HL-60 (cell line): ENCODE measurements at regions not wholly inside any gene's neighbourhood (a gene's known extent, or its start where the extent isn't known, plus 50 kb on each side); places are given as distances from the start of the nearest gene placed in this dataset.

Source experiments
- DNase-seq, 2 experiments: peaks; one replicate each; pipeline ENCODE4 v3.0.0-alpha.2; 2010 to 2020; ENCODE audit warnings: low read depth in 1 of 2, low spot score in 1 of 2
- H3K27ac ChIP-seq: fragments of 250-450 bp; sonication (Bioruptor Pico); replicated peaks from 2 replicates; pipeline ENCODE4 v1.5.1; 2020; ENCODE audit warnings: mild to moderate bottlenecking, moderate library complexity
- H3K27me3 ChIP-seq: fragments of 250-450 bp; sonication (Bioruptor Pico); 2 replicates; pipeline ENCODE4 v1.5.1; 2021; ENCODE audit warnings: mild to moderate bottlenecking, moderate library complexity; ENCODE audit not compliant: insufficient read depth, poor library complexity, severe bottlenecking
- H3K4me3 ChIP-seq: replicated peaks from 2 replicates; pipeline ENCODE4 v1.5.1; 2011; ENCODE audit warnings: mild to moderate bottlenecking, control low read depth, low read length; ENCODE audit not compliant: insufficient read depth
- GABPA ChIP-seq: IDR thresholded peaks from 2 replicates; pipeline ENCODE4 v1.6.1; 2012; ENCODE audit warnings: low read depth
- POLR2AphosphoS5 ChIP-seq: IDR thresholded peaks from 2 replicates; pipeline ENCODE4 v1.6.1; 2012; ENCODE audit warnings: low read depth
- SPI1 ChIP-seq: IDR thresholded peaks from 2 replicates; pipeline ENCODE4 v1.6.1; 2012; ENCODE audit warnings: low read depth, mild to moderate bottlenecking, borderline replicate concordance
- TF ChIP-seq, protein P1 (sequence below): IDR thresholded peaks from 2 replicates; pipeline ENCODE4 v1.6.1; 2012; ENCODE audit warnings: low read depth; ENCODE audit not compliant: insufficient replicate concordance
- TF ChIP-seq, protein P2 (sequence below): IDR thresholded peaks from one replicate; pipeline ENCODE4 v1.5.1; 2011; ENCODE audit warnings: low read length, control low read depth, inconsistent platforms; ENCODE audit not compliant: insufficient read depth

DNA sequence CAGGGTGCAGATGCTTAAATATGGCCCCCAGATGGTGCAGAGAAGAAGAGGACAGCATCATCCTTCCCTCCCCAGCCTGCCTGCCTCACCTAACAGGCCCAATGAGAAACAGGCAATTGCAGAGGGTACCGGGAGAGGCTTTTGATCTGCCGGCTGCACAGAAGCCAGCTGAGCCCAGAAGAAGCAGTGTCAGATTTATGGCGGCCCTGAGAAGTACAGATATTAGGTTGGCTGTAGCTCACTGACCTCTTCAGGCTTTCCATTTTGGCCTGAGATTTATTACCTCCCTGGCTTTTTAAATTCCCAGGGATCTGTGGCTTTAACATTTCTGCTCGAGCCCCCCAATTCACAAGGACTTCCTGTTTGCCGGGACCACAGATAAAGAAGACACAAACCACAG is 278.7 kb downstream of the EN1 start:
- DNase-seq, result no peak
- Histone ChIP-seq H3K27me3 (peaks cover 6% of the 10 kb centered on the region), H3K4me3 (no peak overlapping the region), H3K27ac (no peak overlapping the region)
- TF ChIP-seq GABPA (no peak), SPI1 (no peak), POLR2AphosphoS5 (no peak)
- TF ChIP-seq, protein P1, sequence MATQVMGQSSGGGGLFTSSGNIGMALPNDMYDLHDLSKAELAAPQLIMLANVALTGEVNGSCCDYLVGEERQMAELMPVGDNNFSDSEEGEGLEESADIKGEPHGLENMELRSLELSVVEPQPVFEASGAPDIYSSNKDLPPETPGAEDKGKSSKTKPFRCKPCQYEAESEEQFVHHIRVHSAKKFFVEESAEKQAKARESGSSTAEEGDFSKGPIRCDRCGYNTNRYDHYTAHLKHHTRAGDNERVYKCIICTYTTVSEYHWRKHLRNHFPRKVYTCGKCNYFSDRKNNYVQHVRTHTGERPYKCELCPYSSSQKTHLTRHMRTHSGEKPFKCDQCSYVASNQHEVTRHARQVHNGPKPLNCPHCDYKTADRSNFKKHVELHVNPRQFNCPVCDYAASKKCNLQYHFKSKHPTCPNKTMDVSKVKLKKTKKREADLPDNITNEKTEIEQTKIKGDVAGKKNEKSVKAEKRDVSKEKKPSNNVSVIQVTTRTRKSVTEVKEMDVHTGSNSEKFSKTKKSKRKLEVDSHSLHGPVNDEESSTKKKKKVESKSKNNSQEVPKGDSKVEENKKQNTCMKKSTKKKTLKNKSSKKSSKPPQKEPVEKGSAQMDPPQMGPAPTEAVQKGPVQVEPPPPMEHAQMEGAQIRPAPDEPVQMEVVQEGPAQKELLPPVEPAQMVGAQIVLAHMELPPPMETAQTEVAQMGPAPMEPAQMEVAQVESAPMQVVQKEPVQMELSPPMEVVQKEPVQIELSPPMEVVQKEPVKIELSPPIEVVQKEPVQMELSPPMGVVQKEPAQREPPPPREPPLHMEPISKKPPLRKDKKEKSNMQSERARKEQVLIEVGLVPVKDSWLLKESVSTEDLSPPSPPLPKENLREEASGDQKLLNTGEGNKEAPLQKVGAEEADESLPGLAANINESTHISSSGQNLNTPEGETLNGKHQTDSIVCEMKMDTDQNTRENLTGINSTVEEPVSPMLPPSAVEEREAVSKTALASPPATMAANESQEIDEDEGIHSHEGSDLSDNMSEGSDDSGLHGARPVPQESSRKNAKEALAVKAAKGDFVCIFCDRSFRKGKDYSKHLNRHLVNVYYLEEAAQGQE, result no peak
- TF ChIP-seq, protein P2, sequence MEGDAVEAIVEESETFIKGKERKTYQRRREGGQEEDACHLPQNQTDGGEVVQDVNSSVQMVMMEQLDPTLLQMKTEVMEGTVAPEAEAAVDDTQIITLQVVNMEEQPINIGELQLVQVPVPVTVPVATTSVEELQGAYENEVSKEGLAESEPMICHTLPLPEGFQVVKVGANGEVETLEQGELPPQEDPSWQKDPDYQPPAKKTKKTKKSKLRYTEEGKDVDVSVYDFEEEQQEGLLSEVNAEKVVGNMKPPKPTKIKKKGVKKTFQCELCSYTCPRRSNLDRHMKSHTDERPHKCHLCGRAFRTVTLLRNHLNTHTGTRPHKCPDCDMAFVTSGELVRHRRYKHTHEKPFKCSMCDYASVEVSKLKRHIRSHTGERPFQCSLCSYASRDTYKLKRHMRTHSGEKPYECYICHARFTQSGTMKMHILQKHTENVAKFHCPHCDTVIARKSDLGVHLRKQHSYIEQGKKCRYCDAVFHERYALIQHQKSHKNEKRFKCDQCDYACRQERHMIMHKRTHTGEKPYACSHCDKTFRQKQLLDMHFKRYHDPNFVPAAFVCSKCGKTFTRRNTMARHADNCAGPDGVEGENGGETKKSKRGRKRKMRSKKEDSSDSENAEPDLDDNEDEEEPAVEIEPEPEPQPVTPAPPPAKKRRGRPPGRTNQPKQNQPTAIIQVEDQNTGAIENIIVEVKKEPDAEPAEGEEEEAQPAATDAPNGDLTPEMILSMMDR, result no peak

DNA sequence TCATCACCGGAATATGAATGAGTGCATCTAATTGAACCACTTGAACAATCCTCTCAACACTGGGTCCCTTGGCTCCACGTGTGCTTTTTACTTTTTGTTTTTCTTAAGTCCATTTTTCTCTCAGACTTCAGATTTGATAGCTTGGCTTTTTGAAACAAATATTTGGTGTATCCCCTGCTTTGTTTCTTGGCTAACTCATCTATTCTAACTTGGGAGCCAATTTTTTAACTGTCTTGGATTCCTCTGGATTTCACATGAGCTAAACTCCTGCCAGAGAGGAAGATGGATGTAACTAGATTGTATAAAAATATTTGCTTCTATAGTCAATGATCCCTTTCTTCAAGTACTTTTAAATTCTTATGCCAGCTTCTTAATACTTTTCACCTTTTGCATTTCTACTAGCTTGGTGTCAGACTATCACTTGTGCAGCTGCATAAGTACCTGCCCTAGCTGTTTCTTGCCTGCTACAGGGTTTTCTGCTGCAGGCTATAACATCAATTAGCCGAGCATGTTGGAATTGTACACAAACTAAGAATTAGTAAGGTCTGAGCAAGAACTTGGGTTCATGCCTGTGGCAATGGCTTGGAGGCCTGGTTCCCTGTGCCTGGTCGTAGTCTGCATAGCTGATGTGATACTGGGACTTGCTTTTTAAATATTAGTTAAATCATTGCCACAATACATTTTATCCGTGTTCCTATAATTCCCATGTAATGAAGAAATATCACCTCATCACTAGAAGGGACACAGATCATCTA is 281.5 kb downstream of the EN1 start:
- DNase-seq, result no peak
- Histone ChIP-seq H3K4me3 (no peak overlapping the region), H3K27ac (no peak overlapping the region), H3K27me3 (peaks cover 6% of the 10 kb centered on the region)
- TF ChIP-seq, protein P1, result no peak
- TF ChIP-seq, protein P2, result no peak
- TF ChIP-seq SPI1 (no peak), GABPA (no peak), POLR2AphosphoS5 (no peak)

DNA sequence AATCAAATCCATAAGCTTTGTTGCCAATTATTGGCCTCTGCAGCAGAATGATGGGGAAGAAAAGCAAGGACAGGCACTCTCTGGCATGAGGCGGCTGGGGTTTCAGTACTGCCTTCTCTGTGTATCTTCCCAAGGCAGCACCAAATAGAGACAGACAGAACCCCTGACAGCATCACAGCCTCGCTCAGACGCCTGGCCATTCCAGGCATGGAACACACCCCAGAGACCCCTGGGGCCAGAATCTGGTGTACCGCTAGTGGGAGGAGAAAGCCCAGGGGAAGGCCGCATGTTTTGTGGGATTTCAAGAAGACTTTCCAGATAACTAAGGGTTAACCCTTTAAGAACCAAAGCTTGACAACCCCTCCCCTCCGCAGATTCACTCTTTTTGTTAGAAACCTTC is 282.1 kb downstream of the EN1 start:
- DNase-seq, result no peak
- TF ChIP-seq, protein P2, result no peak
- TF ChIP-seq POLR2AphosphoS5 (no peak), GABPA (no peak), SPI1 (no peak)
- TF ChIP-seq, protein P1, result no peak
- H3K27me3 ChIP-seq, result peaks cover 6% of the 10 kb centered on the region
- H3K4me3 ChIP-seq, result no peak overlapping the region
- no peak overlapping the region for H3K27ac ChIP-seq
